K562 (cell line): ENCODE measurements at regions not wholly inside any gene's neighbourhood (a gene's known extent, or its start where the extent isn't known, plus 50 kb on each side); places are given as distances from the start of the nearest gene placed in this dataset.

Source experiments
- ATAC-seq: fragments of 200-7000 bp; cut with Tn5 transposase; 3 replicates; pipeline ENCODE4 v1.9.1; 2020; ENCODE audit warnings: moderate library complexity
- BruUV-seq: library from RNA; stranded (reverse); fragments of 400-500 nt; replicated peaks from 2 replicates; lab custom pipeline; 2021; lab: Mats Ljungman, UMichigan
- CTCF ChIA-PET: fragments of 300-600 bp; formaldehyde crosslinking; extraction: SDS; loops from one replicate; lab custom pipeline; 2021; ENCODE audit warnings: low intra/inter-chr PET ratio; lab: Yijun Ruan, JAX
- POLR2A ChIA-PET: fragments of 300-600, 350-650 bp; sonication (Branson Sonifier 250); formaldehyde crosslinking; extraction: SDS; loops from one replicate; lab custom pipeline; 2021; ENCODE audit warnings: antibody characterized with exemption, inconsistent platforms; lab: Yijun Ruan, JAX
- DNase-seq, 4 experiments: peaks; one replicate each; pipeline versions ENCODE4 v3.0.0 to v3.0.0-alpha.2; 2011 to 2018; ENCODE audit warnings: low spot score in 3 of 4, mixed read lengths in 3 of 4; ENCODE audit errors: extremely low read depth in 1 of 4
- FAIRE-seq: peaks from 2 replicates; lab custom pipeline; 2011; peaks lifted over from hg19 to GRCh38; lab: Jason Lieb, UNC
- H2AFZ ChIP-seq: 2 replicates; pipeline ENCODE4 v1.6.0; 2011; ENCODE audit warnings: low read depth, low read length, control low read depth, inconsistent platforms
- H3K27ac ChIP-seq: fragments of 200-600 bp; 3 replicates; pipeline ENCODE4 v1.8.0; 2011; ENCODE audit warnings: low read depth, mild to moderate bottlenecking, control low read depth, inconsistent platforms, low read length, moderate library complexity, mixed read lengths; ENCODE audit errors: extremely low read depth
- H3K27me3 ChIP-seq, 2 experiments: fragments of 300-600 bp in 1 of 2; 2 replicates in 1 of 2; 3 replicates in 1 of 2; pipeline versions ENCODE4 v1.6.0 to v1.8.0; 2011; ENCODE audit warnings: inconsistent platforms in 2 of 2, low read length in 2 of 2, mild to moderate bottlenecking in 1 of 2, mixed read lengths in 1 of 2, moderate library complexity in 1 of 2; ENCODE audit not compliant: control insufficient read depth in 2 of 2, insufficient read depth in 2 of 2
- H3K36me3 ChIP-seq: fragments of 300-600 bp; 3 replicates; pipeline ENCODE4 v1.8.0; 2011; ENCODE audit warnings: mild to moderate bottlenecking, low read length, inconsistent platforms; ENCODE audit not compliant: control insufficient read depth, insufficient read depth
- H3K4me1 ChIP-seq, 2 experiments: fragments of 200-600 bp in 1 of 2; replicated peaks in 1 of 2; 2 replicates in 1 of 2; 3 replicates in 1 of 2; pipeline versions ENCODE4 v1.5.1 to v1.8.0; 2011; ENCODE audit warnings: inconsistent platforms in 2 of 2, low read length in 2 of 2, mild to moderate bottlenecking in 1 of 2, mixed read lengths in 1 of 2, moderate library complexity in 1 of 2; ENCODE audit not compliant: control insufficient read depth in 2 of 2, insufficient read depth in 2 of 2
- H3K4me2 ChIP-seq: 2 replicates; pipeline ENCODE4 v1.6.1; 2011; ENCODE audit warnings: low read length, control low read depth, inconsistent platforms, mixed read lengths; ENCODE audit not compliant: insufficient read depth
- H3K4me3 ChIP-seq: fragments of 200-600 bp; sonication (generic), shearing (Covaris generic); 2 replicates; pipeline ENCODE4 v1.5.1; 2016; ENCODE audit warnings: control low read depth, inconsistent platforms
- H3K79me2 ChIP-seq: fragments of 200-600 bp; 3 replicates; pipeline ENCODE4 v1.8.0; 2011; ENCODE audit warnings: low read length, inconsistent platforms; ENCODE audit not compliant: control insufficient read depth, insufficient read depth
- H3K9ac ChIP-seq, 2 experiments: 2 replicates each; pipeline versions ENCODE4 v1.6.0 to v1.6.1; 2011; ENCODE audit warnings: low read depth in 2 of 2, low read length in 2 of 2, control low read depth in 1 of 2, inconsistent platforms in 1 of 2, mild to moderate bottlenecking in 1 of 2, mixed read lengths in 1 of 2; ENCODE audit not compliant: insufficient read depth in 1 of 2
- H3K9me1 ChIP-seq: one replicate; pipeline ENCODE4 v1.6.0; 2011; ENCODE audit warnings: inconsistent platforms, mild to moderate bottlenecking, low read length, moderate library complexity; ENCODE audit not compliant: control insufficient read depth, insufficient read depth
- H3K9me3 ChIP-seq: replicated peaks from 2 replicates; pipeline ENCODE4 v1.5.1; 2011; ENCODE audit warnings: low read depth, low read length, inconsistent platforms; ENCODE audit not compliant: control insufficient read depth, insufficient read depth
- H4K20me1 ChIP-seq: replicated peaks from 2 replicates; pipeline ENCODE4 v1.6.1; 2011; ENCODE audit warnings: low read length, inconsistent platforms, mixed read lengths; ENCODE audit not compliant: control insufficient read depth, insufficient read depth
- ETS2 ChIP-seq: IDR thresholded peaks from 2 replicates; pipeline ENCODE4 v1.6.1; 2016; ENCODE audit warnings: borderline replicate concordance, missing genetic modification characterization, mild to moderate bottlenecking, moderate library complexity, missing compliant biosample characterization; ENCODE audit not compliant: poor library complexity, severe bottlenecking
- HNRNPK ChIP-seq: fragments of 200-400 bp; formaldehyde crosslinking; IDR thresholded peaks from one replicate; pipeline ENCODE4 v1.6.1; 2018; ENCODE audit warnings: mild to moderate bottlenecking, low read depth, low read length; ENCODE audit not compliant: poor library complexity, severe bottlenecking
- HNRNPL ChIP-seq: fragments of 200-400 bp; formaldehyde crosslinking; IDR thresholded peaks from 2 replicates; pipeline ENCODE4 v1.6.1; 2017; ENCODE audit warnings: low read depth, mild to moderate bottlenecking, low read length
- NFYB ChIP-seq: IDR thresholded peaks from 2 replicates; pipeline ENCODE4 v1.6.1; 2011; ENCODE audit warnings: mild to moderate bottlenecking, moderate library complexity; ENCODE audit not compliant: insufficient read length; ENCODE audit errors: extremely low read depth
- RAD21 ChIP-seq, 2 experiments: fragments of 250-450 bp in 1 of 2; fragments of 450-650 bp in 1 of 2; sonication (Bioruptor Pico) in 1 of 2; formaldehyde crosslinking in 1 of 2; IDR thresholded peaks in 1 of 2; conservative IDR thresholded peaks in 1 of 2; 2 replicates each; pipeline versions ENCODE4 v1.4.0 to v1.8.0; 2020 to 2022; ENCODE audit warnings: mild to moderate bottlenecking in 2 of 2, moderate library complexity in 1 of 2
- RFX1 ChIP-seq: fragments of 450-650 bp; IDR thresholded peaks from 2 replicates; pipeline ENCODE4 v1.6.1; 2016; ENCODE audit warnings: mild to moderate bottlenecking, moderate library complexity
- STAT5B ChIP-seq: fragments of 250-450 bp; sonication (Bioruptor Pico); IDR thresholded peaks from 2 replicates; pipeline ENCODE4 v1.8.0; 2021; ENCODE audit warnings: mild to moderate bottlenecking, inconsistent platforms
- ZKSCAN8 ChIP-seq: fragments of 200-800 bp; sonication (Bioruptor generic); IDR thresholded peaks from 2 replicates; pipeline ENCODE4 v1.6.1; 2016; ENCODE audit warnings: missing genetic modification characterization, missing compliant biosample characterization
- ZNF583 ChIP-seq: fragments of 250-450 bp; sonication (Bioruptor Pico); IDR thresholded peaks from 2 replicates; pipeline ENCODE4 v1.4.0; 2020
- WGBS: fragments of 100-300 bp; shearing (Covaris generic); methylation state at CpG from one replicate; pipeline ENCODE4 v1.1.6; 2016; ENCODE audit warnings: low coverage, mixed read lengths; ENCODE audit not compliant: insufficient coverage; ENCODE audit errors: missing lambda C conversion rate; 5-methylcytosine and 5-hydroxymethylcytosine counted together
- in situ Hi-C: fragments of 300-500 bp; cut with MboI; formaldehyde crosslinking; loops from 4 replicates; pipeline ENCODE4 v1.15.0; 2018; ENCODE audit warnings: inconsistent platforms, mixed read lengths
- intact Hi-C: fragments of 100-400 bp; cut with micrococcal nuclease; formaldehyde crosslinking; loops from 2 replicates; pipeline ENCODE4 v1.14.2; 2022
- TF ChIP-seq, protein P1 (sequence below): fragments of 450-650 bp; IDR thresholded peaks from 2 replicates; pipeline ENCODE4 v1.7.0; 2016; ENCODE audit warnings: borderline replicate concordance

DNA sequence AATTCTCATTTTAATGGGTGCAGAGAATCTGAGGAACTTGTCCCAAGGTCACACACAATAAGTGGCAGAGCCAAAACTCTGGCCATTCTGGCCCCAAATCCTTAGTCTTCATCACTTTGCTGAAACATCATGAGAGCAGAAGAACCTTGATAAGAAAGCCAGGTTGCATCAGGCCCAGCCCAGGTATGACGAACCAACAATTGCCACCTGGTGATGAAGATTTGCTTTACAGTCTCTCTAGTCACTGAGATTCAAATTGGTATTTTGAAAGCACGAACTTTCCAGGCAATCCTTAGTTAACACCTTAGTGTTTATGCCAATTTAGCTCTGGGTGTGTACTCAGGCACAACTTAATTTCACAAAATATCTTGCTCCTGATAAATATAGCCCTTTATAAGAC lies 502.7 kb upstream of the HTR2A start (continued):
- no peak for TF ChIP-seq HNRNPK
- TF ChIP-seq RAD21 (CRISPR knock-in tag; conservative IDR thresholded peaks at IDR 0.05 in 1 of 2, IDR thresholded peaks at IDR 0.05 in 1 of 2): no peak
- no peak for TF ChIP-seq ZKSCAN8 (CRISPR knock-in tag)

DNA sequence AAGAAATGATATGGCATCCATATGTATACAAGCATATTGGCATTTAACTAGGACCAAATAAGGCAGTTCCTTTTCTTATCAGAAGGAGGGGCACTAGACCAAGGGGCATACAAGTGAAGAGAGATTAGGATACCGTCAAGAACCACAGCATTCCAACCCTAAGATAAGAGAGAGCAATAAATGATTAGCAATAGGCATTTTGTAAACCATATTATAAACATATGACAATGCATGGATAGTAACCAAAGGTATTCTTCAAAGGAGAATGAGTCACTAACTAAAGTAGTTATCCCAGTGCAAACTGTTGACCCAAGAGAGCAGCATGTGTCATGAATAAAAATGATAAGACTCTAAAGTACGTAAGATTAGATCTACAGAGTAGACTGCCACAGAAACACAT lies 500.9 kb upstream of the HTR2A start:
- intact Hi-C loops: no loop called here
- Histone ChIP-seq H2AFZ (no peak overlapping the region), H4K20me1 (no peaks in the 10 kb centered on the region), H3K4me1 (no peaks in the 10 kb centered on the region), H3K36me3 (no peaks in the 10 kb centered on the region), H3K79me2 (no peaks in the 10 kb centered on the region), H3K9me1 (no peaks in the 10 kb centered on the region), H3K4me2 (no peak overlapping the region), H3K4me3 (no peak overlapping the region), H3K27ac (no peak overlapping the region), H3K9me3 (no peaks in the 10 kb centered on the region), H3K9ac (no peak overlapping the region), H3K27me3 (no peaks in the 10 kb centered on the region)
- WGBS: 0% methylated on average over 2 of the region's 2 CpGs
- DNase-seq (no peak), ATAC-seq (no peak), FAIRE-seq (no peak)
- TF ChIP-seq STAT5B (CRISPR knock-in tag): no peak
- no peak for TF ChIP-seq ZNF583 (CRISPR knock-in tag)
- no peak for TF ChIP-seq HNRNPL
- no peak for TF ChIP-seq ETS2
- TF ChIP-seq NFYB: no peak
- TF ChIP-seq RFX1: no peak
- TF ChIP-seq, protein P1, sequence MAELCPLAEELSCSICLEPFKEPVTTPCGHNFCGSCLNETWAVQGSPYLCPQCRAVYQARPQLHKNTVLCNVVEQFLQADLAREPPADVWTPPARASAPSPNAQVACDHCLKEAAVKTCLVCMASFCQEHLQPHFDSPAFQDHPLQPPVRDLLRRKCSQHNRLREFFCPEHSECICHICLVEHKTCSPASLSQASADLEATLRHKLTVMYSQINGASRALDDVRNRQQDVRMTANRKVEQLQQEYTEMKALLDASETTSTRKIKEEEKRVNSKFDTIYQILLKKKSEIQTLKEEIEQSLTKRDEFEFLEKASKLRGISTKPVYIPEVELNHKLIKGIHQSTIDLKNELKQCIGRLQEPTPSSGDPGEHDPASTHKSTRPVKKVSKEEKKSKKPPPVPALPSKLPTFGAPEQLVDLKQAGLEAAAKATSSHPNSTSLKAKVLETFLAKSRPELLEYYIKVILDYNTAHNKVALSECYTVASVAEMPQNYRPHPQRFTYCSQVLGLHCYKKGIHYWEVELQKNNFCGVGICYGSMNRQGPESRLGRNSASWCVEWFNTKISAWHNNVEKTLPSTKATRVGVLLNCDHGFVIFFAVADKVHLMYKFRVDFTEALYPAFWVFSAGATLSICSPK: no peak
- no TSS peak for BruUV-seq
- ChIA-PET POLR2A (no interaction called here), CTCF (no interaction called here)
- in situ Hi-C loops: no loop called here
